AML-193 (cell line): ENCODE measurements at regions not wholly inside any gene's neighbourhood (a gene's known extent, or its start where the extent isn't known, plus 50 kb on each side); places are given as distances from the start of the nearest gene placed in this dataset.

Experiments
- DNase-seq, 2 experiments: peaks; one replicate each; lab custom pipeline; 2025; lab: John Stamatoyannopoulos, UW

DNA sequence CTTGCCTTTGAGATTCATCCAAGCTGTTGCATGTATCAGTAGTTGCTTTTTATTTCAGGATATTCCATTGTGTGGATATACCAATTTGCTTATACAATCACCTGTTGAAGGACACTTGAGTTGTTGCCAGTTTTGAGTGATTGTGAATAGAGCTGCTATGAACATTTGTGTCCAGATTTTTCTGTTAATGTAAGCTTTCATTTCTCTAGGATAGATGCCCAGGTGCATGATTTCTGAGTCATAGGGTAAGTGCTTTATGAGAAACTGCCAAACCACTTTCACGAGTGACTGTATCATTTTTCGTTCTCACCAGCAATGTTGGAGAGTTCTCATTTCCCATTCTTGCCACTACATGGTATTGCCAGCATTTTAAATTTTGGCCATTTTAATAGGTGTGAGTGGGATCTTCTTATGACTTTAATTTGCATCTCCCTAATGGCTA is 434.6 kb upstream of the RGS6 start:
- no peak for DNase-seq

GRCh38 chr14:71498212-71498611 is 434.0 kb upstream of the RGS6 start:
- DNase-seq: no peak

DNA sequence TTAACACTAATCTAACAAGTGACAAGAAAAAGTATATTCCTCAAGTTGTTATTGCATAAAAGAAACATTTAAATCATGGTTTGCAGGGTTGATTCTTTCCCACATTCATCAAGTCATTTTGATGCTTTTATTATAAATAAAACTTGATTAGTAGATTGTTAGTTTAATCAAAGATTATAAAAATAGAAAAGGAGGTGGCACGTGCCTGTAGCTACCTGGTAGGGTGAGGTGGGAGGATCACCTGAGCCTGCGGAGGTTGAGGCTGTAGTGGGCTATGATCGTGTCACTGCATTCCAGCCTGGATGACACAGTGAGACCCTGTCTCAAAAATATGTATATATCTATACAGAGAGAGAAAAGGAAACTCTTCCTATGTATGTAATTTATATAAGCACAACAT is 433.2 kb upstream of the RGS6 start:
- no peak for DNase-seq

GRCh38 chr14:71507681-71508080 is 424.5 kb upstream of the RGS6 start:
- no peak for DNase-seq

- DNase-seq: no peak
Observed at GRCh38 chr14:71508901-71509300, 423.3 kb upstream of the RGS6 start.

- DNase-seq: no peak
Observed at GRCh38 chr14:71511152-71511551, 421.1 kb upstream of the RGS6 start.

GRCh38 chr14:71514941-71515919 is 417.0 kb upstream of the RGS6 start:
- no peak for DNase-seq

- no peak for DNase-seq
Observed at GRCh38 chr14:71521238-71522135, 410.7 kb upstream of the RGS6 start.

DNA sequence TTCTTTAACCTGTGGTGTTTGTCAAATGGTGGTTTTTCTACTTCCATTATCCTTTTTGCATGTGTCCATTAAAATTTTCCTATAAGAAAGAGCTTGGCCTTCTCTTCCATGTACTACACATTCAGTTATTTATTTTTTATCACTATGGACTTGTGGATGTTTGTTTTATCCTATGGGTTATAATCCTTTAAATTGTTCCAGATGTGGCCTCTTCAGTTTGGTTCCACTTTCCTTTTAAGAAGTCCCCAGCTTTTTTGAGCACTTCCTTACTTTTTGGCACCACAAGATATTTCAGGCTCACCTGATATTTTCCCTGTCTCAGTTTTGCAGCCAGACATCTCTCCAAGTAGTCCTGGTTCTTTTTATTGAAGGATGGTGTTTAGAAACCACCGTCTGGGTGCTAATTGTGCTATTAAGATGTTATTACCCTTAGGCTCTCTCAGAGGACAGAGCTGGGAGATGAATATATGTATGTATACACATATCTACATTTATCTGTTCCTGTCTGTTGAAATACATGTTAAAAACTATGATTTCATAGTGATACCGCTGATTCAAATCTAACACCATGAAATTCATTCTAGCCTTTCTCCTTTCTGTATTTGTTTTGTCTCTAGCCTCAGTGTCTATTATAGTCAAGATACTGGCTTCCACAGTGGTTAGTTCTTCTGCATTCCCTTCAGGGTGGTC is 408.5 kb upstream of the RGS6 start:
- DNase-seq: no peak

GRCh38 chr14:71524320-71524982 is 407.8 kb upstream of the RGS6 start:
- DNase-seq: no peak

DNA sequence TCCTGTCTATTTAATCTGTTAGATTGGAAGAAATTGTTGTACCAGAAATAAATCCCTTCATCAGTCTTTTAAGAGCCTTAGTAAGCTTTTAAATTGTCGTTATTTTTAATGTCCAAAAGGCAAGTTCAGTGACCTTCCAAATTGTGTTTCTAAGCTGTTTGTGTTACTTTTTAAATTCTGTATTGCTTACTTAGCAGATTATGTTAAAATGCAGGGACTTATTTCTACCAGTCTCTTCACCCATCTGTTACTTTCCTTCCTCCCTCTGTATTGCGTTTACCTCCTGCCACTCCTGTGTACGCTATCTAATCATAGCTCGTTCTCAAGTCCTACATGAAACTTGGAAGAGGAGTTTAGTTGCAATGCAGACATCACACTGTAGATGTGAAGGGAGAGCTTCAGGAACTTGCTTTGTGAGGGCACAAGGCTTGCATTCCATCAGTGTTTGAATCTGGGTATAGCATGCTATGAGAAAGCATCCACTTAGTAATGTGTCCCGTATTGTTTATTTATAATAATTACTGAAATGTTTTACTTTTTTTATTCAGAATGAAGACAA is 406.5 kb upstream of the RGS6 start:
- DNase-seq: no peak

DNA sequence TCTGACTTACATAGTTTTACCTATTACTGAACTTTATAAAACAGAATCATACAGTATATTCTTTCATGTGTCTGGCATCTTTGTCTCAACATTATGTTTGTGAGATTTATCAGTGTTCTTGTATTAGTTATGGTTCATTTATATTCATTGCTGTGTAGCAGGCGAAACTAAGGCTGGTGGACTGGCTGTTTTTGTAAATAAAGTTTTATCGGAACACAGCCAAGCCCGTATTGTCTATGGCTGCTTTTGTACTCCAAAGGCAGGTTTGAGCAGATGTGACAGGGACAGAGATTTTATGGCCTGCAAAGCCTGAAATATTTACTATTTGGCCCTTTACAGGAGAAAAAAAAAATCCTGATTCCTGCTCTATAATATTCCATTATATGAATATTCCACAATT is 405.8 kb upstream of the RGS6 start:
- DNase-seq: no peak

- DNase-seq: no peak
Observed at GRCh38 chr14:71527838-71528237, 404.4 kb upstream of the RGS6 start.

- DNase-seq: no peak
Observed at GRCh38 chr14:71529848-71530247, 402.4 kb upstream of the RGS6 start.

DNA sequence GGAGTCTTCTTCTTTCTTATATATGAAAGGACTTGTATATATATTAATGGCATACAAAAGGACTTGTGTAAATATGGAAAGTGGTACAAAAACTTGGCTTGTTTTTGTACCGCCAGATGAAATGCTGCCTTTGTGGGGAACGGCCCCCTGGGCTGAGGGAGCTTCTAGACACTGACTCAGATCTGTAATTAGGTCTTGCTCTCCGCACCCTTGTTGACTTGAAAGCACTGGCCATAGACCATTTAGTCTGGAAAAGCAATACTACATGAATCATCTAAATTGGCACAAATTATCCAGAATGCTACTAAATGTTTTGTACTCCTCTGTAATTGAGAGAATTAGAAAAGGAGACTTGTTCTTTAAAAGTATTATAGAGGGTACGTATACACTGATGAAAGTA is 399.9 kb upstream of the RGS6 start:
- no peak for DNase-seq

DNA sequence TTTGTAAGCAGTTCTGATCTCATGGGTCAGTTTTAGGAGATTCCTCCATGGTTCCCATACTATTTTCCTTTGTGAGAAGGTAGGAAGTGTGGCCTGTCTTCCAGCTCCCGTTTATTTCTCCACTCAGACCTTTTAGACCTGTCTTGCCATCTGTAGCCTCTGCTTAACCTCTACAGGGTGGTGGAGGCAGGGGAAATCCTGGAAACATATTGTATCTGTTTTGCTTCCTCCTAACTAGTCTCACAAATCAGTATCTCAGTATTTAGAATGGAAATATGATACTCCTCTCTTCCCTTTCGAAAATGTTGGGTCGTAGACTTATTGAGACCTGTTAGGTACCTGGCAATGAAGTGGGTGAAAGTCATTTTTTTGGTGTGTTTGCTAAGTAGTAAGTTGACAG is 399.4 kb upstream of the RGS6 start:
- no peak for DNase-seq

DNA sequence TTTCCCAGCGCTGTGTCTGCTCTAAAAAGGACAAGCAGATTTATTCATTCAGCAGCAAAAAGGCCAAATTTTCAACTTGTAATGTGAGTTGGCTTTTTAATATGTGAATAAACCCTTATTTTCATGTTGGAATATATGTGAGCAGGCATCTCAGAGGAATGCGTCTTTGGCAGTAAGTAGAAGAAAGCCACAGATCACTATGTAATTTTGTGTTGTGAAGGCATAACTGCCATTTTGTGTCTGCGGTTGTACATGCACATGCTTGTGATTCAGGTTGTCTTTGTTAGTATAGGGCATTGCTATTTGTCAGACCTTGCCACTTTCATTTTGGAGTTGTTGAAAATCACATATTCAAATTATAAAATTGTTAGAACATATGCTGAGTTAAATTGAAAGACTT is 398.8 kb upstream of the RGS6 start:
- no peak for DNase-seq

GRCh38 chr14:71533800-71534199 is 398.4 kb upstream of the RGS6 start:
- DNase-seq: no peak

- DNase-seq: no peak
Observed at GRCh38 chr14:71534506-71534905, 397.7 kb upstream of the RGS6 start.

- DNase-seq: no peak
Observed at GRCh38 chr14:71536015-71536740, 396.1 kb upstream of the RGS6 start.
